Right renal cortex interstitium (tissue), 3 donors: ENCODE measurements at regions not wholly inside any gene's neighbourhood (a gene's known extent, or its start where the extent isn't known, plus 50 kb on each side); places are given as distances from the start of the nearest gene placed in this dataset.

Experiments used
- DNase-seq, 3 donors: peaks; one replicate each; pipeline ENCODE4 v3.0.0-alpha.2; 2013; ENCODE audit warnings: low read depth in 3 of 3, low spot score in 2 of 3

- DNase-seq, result no peak
Observed at GRCh38 chr21:27475363-27475955, 508.6 kb upstream of the ADAMTS5 start.

- DNase-seq, result no peak
Observed at GRCh38 chr21:27467366-27467765, 500.5 kb upstream of the ADAMTS5 start.

- DNase-seq, result no peak
Observed at GRCh38 chr21:27466140-27466539, 499.3 kb upstream of the ADAMTS5 start.

GRCh38 chr21:27464648-27465047 is 497.8 kb upstream of the ADAMTS5 start:
- no peak for DNase-seq

GRCh38 chr21:27462726-27463125 is 495.8 kb upstream of the ADAMTS5 start:
- DNase-seq, result no peak

GRCh38 chr21:27454234-27454633 is 487.3 kb upstream of the ADAMTS5 start:
- DNase-seq, result no peak

- DNase-seq, result no peak
Observed at GRCh38 chr21:27451116-27451515, 484.2 kb upstream of the ADAMTS5 start.

GRCh38 chr21:27450216-27450615 is 483.3 kb upstream of the ADAMTS5 start:
- DNase-seq, result no peak

- no peak for DNase-seq
Observed at GRCh38 chr21:27448960-27449359, 482.1 kb upstream of the ADAMTS5 start.

- no peak for DNase-seq
Observed at GRCh38 chr21:27447843-27448242, 481.0 kb upstream of the ADAMTS5 start.

- DNase-seq, result no peak
Observed at GRCh38 chr21:27429710-27430341, 462.9 kb upstream of the ADAMTS5 start.

- no peak for DNase-seq
Observed at GRCh38 chr21:27426196-27426595, 459.3 kb upstream of the ADAMTS5 start.

GRCh38 chr21:27425574-27425973 is 458.7 kb upstream of the ADAMTS5 start:
- DNase-seq, result no peak

GRCh38 chr21:27425172-27425571 is 458.3 kb upstream of the ADAMTS5 start:
- DNase-seq, result no peak

- no peak for DNase-seq
Observed at GRCh38 chr21:27424601-27425000, 457.7 kb upstream of the ADAMTS5 start.

GRCh38 chr21:27423906-27424595 is 457.2 kb upstream of the ADAMTS5 start:
- no peak for DNase-seq

GRCh38 chr21:27423038-27423437 is 456.1 kb upstream of the ADAMTS5 start:
- DNase-seq, result no peak

- DNase-seq, result no peak
Observed at GRCh38 chr21:27422435-27422834, 455.5 kb upstream of the ADAMTS5 start.

- no peak for DNase-seq
Observed at GRCh38 chr21:27421654-27422053, 454.8 kb upstream of the ADAMTS5 start.

- DNase-seq, result no peak
Observed at GRCh38 chr21:27419153-27419552, 452.3 kb upstream of the ADAMTS5 start.

GRCh38 chr21:27418346-27418745 is 451.5 kb upstream of the ADAMTS5 start:
- no peak for DNase-seq

- DNase-seq, result no peak
Observed at GRCh38 chr21:27412530-27412929, 445.6 kb upstream of the ADAMTS5 start.
